HCT116 (cell line): ENCODE measurements at regions not wholly inside any gene's neighbourhood (a gene's known extent, or its start where the extent isn't known, plus 50 kb on each side); places are given as distances from the start of the nearest gene placed in this dataset.

Experiments used
- ATAC-seq: fragments of 200-7000 bp; cut with Tn5 transposase; 2 replicates; pipeline ENCODE4 v1.9.1; 2020; ENCODE audit warnings: mild to moderate bottlenecking, moderate library complexity
- BruUV-seq: library from RNA; stranded (reverse); fragments of 400-500 nt; replicated peaks from 2 replicates; lab custom pipeline; 2021; lab: Mats Ljungman, UMichigan
- CTCF ChIA-PET: fragments of 300-600 bp; sonication (Branson Sonifier 250); formaldehyde crosslinking; loops from one replicate; lab custom pipeline; 2021; ENCODE audit warnings: antibody characterized with exemption; lab: Charles Lee
- POLR2A ChIA-PET: fragments of 300-600, 350-600 bp; sonication (Branson Sonifier 250); formaldehyde crosslinking; loops from one replicate; lab custom pipeline; 2021; ENCODE audit warnings: antibody characterized with exemption; lab: Charles Lee
- RAD21 ChIA-PET, 2 experiments: fragments of 300-600 bp; sonication (Branson Sonifier 250); formaldehyde crosslinking; loops; one replicate each; lab custom pipeline; 2023; ENCODE audit warnings: low total read pairs in 2 of 2; ENCODE audit not compliant: uncharacterized antibody in 2 of 2, unreplicated experiment in 2 of 2, low non-redundant PET in 1 of 2; lab: Charles Lee
- DNase-seq: peaks from one replicate; pipeline ENCODE4 v3.0.0-alpha.2; 2010; ENCODE audit warnings: low read depth, low spot score
- H2AFZ ChIP-seq: fragments of 200-600 bp; shearing (Covaris generic), sonication (generic); 2 replicates; pipeline ENCODE4 v1.6.1; 2017; ENCODE audit warnings: low read depth, mixed run types, mixed read lengths, antibody characterized with exemption, low read length; ENCODE audit not compliant: poor library complexity, severe bottlenecking
- H3K27ac ChIP-seq: 2 replicates; pipeline ENCODE4 v1.5.1; 2012; ENCODE audit warnings: low read depth, low read length
- H3K27me3 ChIP-seq: fragments of 200-600 bp; sonication (generic); 2 replicates; pipeline ENCODE4 v1.6.1; 2016; ENCODE audit warnings: mixed run types, low read length, mixed read lengths; ENCODE audit not compliant: insufficient read depth
- H3K36me3 ChIP-seq, 2 experiments: fragments of 200-500 bp in 1 of 2; fragments of 200-600 bp in 1 of 2; sonication (Bioruptor generic) in 1 of 2; sonication (generic) in 1 of 2; 2 replicates each; pipeline versions ENCODE4 v1.5.1 to v1.6.1; 2014 to 2016; ENCODE audit warnings: low read length in 2 of 2, inconsistent platforms in 1 of 2, mixed read lengths in 1 of 2, mixed run types in 1 of 2; ENCODE audit not compliant: insufficient read depth in 2 of 2, control insufficient read depth in 1 of 2
- H3K4me1 ChIP-seq, 2 experiments: fragments of 200-600 bp in 1 of 2; sonication (generic) in 1 of 2; 2 replicates each; pipeline versions ENCODE4 v1.5.1 to v1.6.1; 2012 to 2017; ENCODE audit warnings: low read length in 2 of 2, inconsistent platforms in 1 of 2, mild to moderate bottlenecking in 1 of 2, mixed read lengths in 1 of 2, mixed run types in 1 of 2, moderate library complexity in 1 of 2; ENCODE audit not compliant: insufficient read depth in 2 of 2, control insufficient read depth in 1 of 2
- H3K4me2 ChIP-seq: fragments of 200-600 bp; sonication (generic); 2 replicates; pipeline ENCODE4 v1.6.1; 2017; ENCODE audit warnings: mixed run types, low read length, mixed read lengths
- H3K4me3 ChIP-seq, 2 experiments: fragments of 200-600 bp in 1 of 2; sonication (generic) in 1 of 2; replicated peaks in 1 of 2; 2 replicates each; pipeline ENCODE4 v1.5.1; 2011 to 2016; ENCODE audit warnings: low read length in 2 of 2, control low read depth in 1 of 2, low read depth in 1 of 2, mild to moderate bottlenecking in 1 of 2, mixed read lengths in 1 of 2, mixed run types in 1 of 2
- H3K79me2 ChIP-seq: fragments of 200-600 bp; sonication (generic); 2 replicates; pipeline ENCODE4 v1.6.1; 2017; ENCODE audit warnings: mild to moderate bottlenecking, mixed run types, low read length, moderate library complexity, mixed read lengths; ENCODE audit not compliant: insufficient read depth
- H3K9ac ChIP-seq: fragments of 200-600 bp; sonication (generic); 2 replicates; pipeline ENCODE4 v1.6.1; 2016; ENCODE audit warnings: low read length, mixed read lengths
- H3K9me2 ChIP-seq: fragments of 200-600 bp; sonication (generic), shearing (Covaris generic); 2 replicates; pipeline ENCODE4 v1.6.1; 2017; ENCODE audit warnings: mixed run types, mild to moderate bottlenecking, moderate library complexity; ENCODE audit not compliant: insufficient read depth
- H3K9me3 ChIP-seq, 2 experiments: fragments of 200-500 bp in 1 of 2; fragments of 200-600 bp in 1 of 2; sonication (Bioruptor generic) in 1 of 2; sonication (generic) in 1 of 2; 2 replicates each; pipeline ENCODE4 v1.6.1; 2014 to 2017; ENCODE audit warnings: low read length in 2 of 2, mixed read lengths in 2 of 2, inconsistent platforms in 1 of 2, low read depth in 1 of 2, mild to moderate bottlenecking in 1 of 2, mixed run types in 1 of 2, moderate library complexity in 1 of 2; ENCODE audit not compliant: control insufficient read depth in 1 of 2, insufficient read depth in 1 of 2
- H4K20me1 ChIP-seq: fragments of 200-600 bp; sonication (generic), shearing (Covaris generic); 2 replicates; pipeline ENCODE4 v1.6.1; 2017; ENCODE audit warnings: mixed run types, mild to moderate bottlenecking, moderate library complexity; ENCODE audit not compliant: insufficient read depth
- CEBPB ChIP-seq: IDR thresholded peaks from 2 replicates; pipeline ENCODE4 v1.6.1; 2012; ENCODE audit warnings: low read depth
- EGR1 ChIP-seq: IDR thresholded peaks from 2 replicates; pipeline ENCODE4 v1.6.1; 2012; ENCODE audit warnings: low read depth
- ELF1 ChIP-seq: IDR thresholded peaks from 2 replicates; pipeline ENCODE4 v1.6.1; 2012; ENCODE audit warnings: low read depth, borderline replicate concordance
- EZH2 ChIP-seq: fragments of 200-600 bp; sonication (generic); IDR thresholded peaks from 2 replicates; pipeline ENCODE4 v1.6.1; 2017; ENCODE audit warnings: antibody characterized with exemption, mixed run types
- JUND ChIP-seq: IDR thresholded peaks from 2 replicates; pipeline ENCODE4 v1.6.1; 2012
- POLR2AphosphoS5 ChIP-seq: IDR thresholded peaks from 2 replicates; pipeline ENCODE4 v1.6.1; 2011; ENCODE audit warnings: mild to moderate bottlenecking, low read depth, low read length, moderate library complexity
- RAD21 ChIP-seq: IDR thresholded peaks from 2 replicates; pipeline ENCODE4 v1.6.1; 2012; ENCODE audit warnings: low read depth, mild to moderate bottlenecking
- SRF ChIP-seq: IDR thresholded peaks from 2 replicates; pipeline ENCODE4 v1.6.1; 2012; ENCODE audit warnings: low read depth
- TCF7L2 ChIP-seq: IDR thresholded peaks from 2 replicates; pipeline ENCODE4 v1.7.0; 2011; ENCODE audit warnings: borderline replicate concordance, inconsistent platforms; ENCODE audit not compliant: insufficient read depth, insufficient read length; ENCODE audit errors: extremely low read depth
- YY1 ChIP-seq: IDR thresholded peaks from 2 replicates; pipeline ENCODE4 v1.6.1; 2011; ENCODE audit warnings: low read length, low read depth, moderate library complexity, mild to moderate bottlenecking; ENCODE audit not compliant: insufficient replicate concordance; ENCODE audit errors: extremely low read depth
- ZFX ChIP-seq: fragments of 450-650 bp; IDR thresholded peaks from 2 replicates; pipeline ENCODE4 v1.6.1; 2017
- intact Hi-C: fragments of 100-400 bp; cut with micrococcal nuclease; formaldehyde crosslinking; loops from 2 replicates; pipeline ENCODE4 v1.10.0; 2022
- TF ChIP-seq, protein P1 (sequence below): IDR thresholded peaks from 2 replicates; pipeline ENCODE4 v1.6.1; 2012; ENCODE audit warnings: low read depth

DNA sequence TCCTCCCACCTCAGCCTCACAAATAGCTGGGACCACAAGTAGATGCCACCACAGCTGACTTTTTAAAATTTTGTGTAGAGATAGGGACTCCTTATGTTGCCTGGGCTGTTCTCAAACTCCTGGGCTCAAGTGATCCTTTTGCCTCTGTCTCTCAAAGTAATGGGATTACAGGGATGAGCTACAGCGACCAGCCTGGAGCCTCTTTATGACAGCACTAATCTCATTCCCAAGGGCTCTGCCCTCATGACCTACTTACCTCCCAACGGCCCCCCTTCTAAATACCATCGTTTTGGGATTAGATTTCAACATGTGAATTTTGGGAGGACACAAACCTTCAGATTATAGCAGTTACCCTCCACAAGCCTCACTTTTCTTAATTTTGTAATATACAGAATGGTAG is 150.6 kb upstream of the FUT8 start (continued):
- TF ChIP-seq, protein P1, sequence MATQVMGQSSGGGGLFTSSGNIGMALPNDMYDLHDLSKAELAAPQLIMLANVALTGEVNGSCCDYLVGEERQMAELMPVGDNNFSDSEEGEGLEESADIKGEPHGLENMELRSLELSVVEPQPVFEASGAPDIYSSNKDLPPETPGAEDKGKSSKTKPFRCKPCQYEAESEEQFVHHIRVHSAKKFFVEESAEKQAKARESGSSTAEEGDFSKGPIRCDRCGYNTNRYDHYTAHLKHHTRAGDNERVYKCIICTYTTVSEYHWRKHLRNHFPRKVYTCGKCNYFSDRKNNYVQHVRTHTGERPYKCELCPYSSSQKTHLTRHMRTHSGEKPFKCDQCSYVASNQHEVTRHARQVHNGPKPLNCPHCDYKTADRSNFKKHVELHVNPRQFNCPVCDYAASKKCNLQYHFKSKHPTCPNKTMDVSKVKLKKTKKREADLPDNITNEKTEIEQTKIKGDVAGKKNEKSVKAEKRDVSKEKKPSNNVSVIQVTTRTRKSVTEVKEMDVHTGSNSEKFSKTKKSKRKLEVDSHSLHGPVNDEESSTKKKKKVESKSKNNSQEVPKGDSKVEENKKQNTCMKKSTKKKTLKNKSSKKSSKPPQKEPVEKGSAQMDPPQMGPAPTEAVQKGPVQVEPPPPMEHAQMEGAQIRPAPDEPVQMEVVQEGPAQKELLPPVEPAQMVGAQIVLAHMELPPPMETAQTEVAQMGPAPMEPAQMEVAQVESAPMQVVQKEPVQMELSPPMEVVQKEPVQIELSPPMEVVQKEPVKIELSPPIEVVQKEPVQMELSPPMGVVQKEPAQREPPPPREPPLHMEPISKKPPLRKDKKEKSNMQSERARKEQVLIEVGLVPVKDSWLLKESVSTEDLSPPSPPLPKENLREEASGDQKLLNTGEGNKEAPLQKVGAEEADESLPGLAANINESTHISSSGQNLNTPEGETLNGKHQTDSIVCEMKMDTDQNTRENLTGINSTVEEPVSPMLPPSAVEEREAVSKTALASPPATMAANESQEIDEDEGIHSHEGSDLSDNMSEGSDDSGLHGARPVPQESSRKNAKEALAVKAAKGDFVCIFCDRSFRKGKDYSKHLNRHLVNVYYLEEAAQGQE, result no peak
- TF ChIP-seq ZFX, result no peak
- no peak for TF ChIP-seq EZH2
- no peak for TF ChIP-seq YY1
- no peak for TF ChIP-seq EGR1

DNA sequence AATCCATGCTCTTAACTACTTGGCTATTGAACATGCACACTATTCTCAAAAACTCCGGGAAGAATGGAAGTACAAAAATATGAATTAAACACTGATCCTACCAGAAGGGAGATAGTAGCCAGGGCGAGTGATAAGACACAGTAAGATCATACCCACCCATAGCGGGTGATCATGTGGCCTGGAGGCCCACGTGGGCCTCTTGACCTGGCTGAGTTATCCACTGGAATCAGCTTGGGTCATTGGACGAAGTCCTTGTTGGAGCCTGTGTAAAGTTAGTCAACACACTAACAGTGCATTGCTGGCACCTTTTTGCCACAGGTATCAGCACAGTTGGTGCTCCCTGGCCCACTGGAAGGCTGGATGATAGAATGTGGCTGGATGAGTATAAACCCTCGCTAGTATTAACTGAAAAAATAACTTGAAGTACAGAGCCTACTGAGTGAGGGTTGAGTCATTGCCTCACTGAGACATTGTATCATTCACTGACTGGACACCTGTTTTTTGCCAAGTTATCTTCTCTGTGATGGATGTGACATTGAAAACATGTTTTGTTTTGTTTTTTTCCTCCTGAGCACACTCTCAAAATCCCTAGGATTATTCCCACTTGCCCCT is 149.2 kb upstream of the FUT8 start:
- TF ChIP-seq TCF7L2 (no peak), ELF1 (no peak), CEBPB (no peak), RAD21 (no peak), POLR2AphosphoS5 (no peak), SRF (no peak), JUND (no peak)
- no peak for ATAC-seq

More for the DNA sequence above, 149.2 kb upstream of the FUT8 start:
- Histone ChIP-seq H3K27me3 (no peaks in the 10 kb centered on the region), H2AFZ (peak overlapping the region; percentile 60), H3K36me3 (no peaks in the 10 kb centered on the region), H3K27ac (no peak overlapping the region), H3K9me3 (0 out of 4 replicates have a peak, but pooled peaks cover 0 to 3% of the 10 kb centered on the region in 2 experiments), H3K9me2 (no peaks in the 10 kb centered on the region), H3K79me2 (no peaks in the 10 kb centered on the region), H3K4me3 (no peak overlapping the region), H3K9ac (no peak overlapping the region), H3K4me2 (no peak overlapping the region), H3K4me1 (peaks cover 7 to 36% of the 10 kb centered on the region in 2 experiments), H4K20me1 (no peaks in the 10 kb centered on the region)
- RAD21 ChIA-PET, result no interaction called here
- intact Hi-C loops, result no loop called here
- DNase-seq, result no peak
- CTCF ChIA-PET, result no interaction called here
- no TSS peak for BruUV-seq
- POLR2A ChIA-PET, result no interaction called here
